Panc1 (cell line): ENCODE measurements at regions not wholly inside any gene's neighbourhood (a gene's known extent, or its start where the extent isn't known, plus 50 kb on each side); places are given as distances from the start of the nearest gene placed in this dataset.

Experiments used
- ATAC-seq: fragments of 200-7000 bp; cut with Tn5 transposase; 2 replicates; pipeline ENCODE4 v1.9.1; 2020; ENCODE audit warnings: mild to moderate bottlenecking, moderate library complexity
- BruUV-seq: library from RNA; stranded (reverse); fragments of 400-500 nt; replicated peaks from 2 replicates; lab custom pipeline; 2021; lab: Mats Ljungman, UMichigan
- CTCF ChIA-PET: fragments of 300-600 bp; sonication (Branson Sonifier 250); formaldehyde crosslinking; loops from one replicate; lab custom pipeline; 2022; ENCODE audit warnings: antibody characterized with exemption; lab: Charles Lee
- POLR2A ChIA-PET: fragments of 300-600 bp; sonication (Branson Sonifier 250); formaldehyde crosslinking; loops from one replicate; lab custom pipeline; 2022; ENCODE audit warnings: antibody characterized with exemption; lab: Charles Lee
- DNase-seq: peaks from one replicate; pipeline ENCODE4 v3.0.0-alpha.2; 2010; ENCODE audit warnings: low read depth, low spot score
- H3K27ac ChIP-seq: 2 replicates; pipeline ENCODE4 v1.5.1; 2011; ENCODE audit warnings: mild to moderate bottlenecking, low read length, inconsistent platforms
- H3K27me3 ChIP-seq: fragments of 200-500 bp; sonication (Bioruptor generic); 2 replicates; pipeline ENCODE4 v1.6.0; 2014; ENCODE audit warnings: low read length, inconsistent platforms; ENCODE audit not compliant: control insufficient read depth, insufficient read depth
- H3K36me3 ChIP-seq: fragments of 200-500 bp; sonication (Bioruptor generic); 2 replicates; pipeline ENCODE4 v1.5.1; 2014; ENCODE audit warnings: inconsistent platforms, mild to moderate bottlenecking, low read length, moderate library complexity; ENCODE audit not compliant: control insufficient read depth, insufficient read depth
- H3K4me1 ChIP-seq: 2 replicates; pipeline ENCODE4 v1.5.1; 2011; ENCODE audit warnings: inconsistent platforms, mild to moderate bottlenecking, low read length, moderate library complexity; ENCODE audit not compliant: control insufficient read depth, insufficient read depth
- H3K4me3 ChIP-seq, 2 experiments: 2 replicates each; pipeline ENCODE4 v1.5.1; 2011 to 2012; ENCODE audit warnings: low read depth in 2 of 2, low read length in 2 of 2, mild to moderate bottlenecking in 2 of 2, inconsistent platforms in 1 of 2, moderate library complexity in 1 of 2
- H3K9me3 ChIP-seq: fragments of 200-500 bp; sonication (Bioruptor generic); 2 replicates; pipeline ENCODE4 v1.5.1; 2014; ENCODE audit warnings: low read depth, mild to moderate bottlenecking, inconsistent platforms, low read length, moderate library complexity; ENCODE audit not compliant: control insufficient read depth, insufficient read depth
- POLR2AphosphoS5 ChIP-seq: IDR thresholded peaks from 2 replicates; pipeline ENCODE4 v1.6.1; 2012; ENCODE audit warnings: mild to moderate bottlenecking, low read depth, low read length, moderate library complexity
- REST ChIP-seq, 2 experiments: IDR thresholded peaks; 2 replicates each; pipeline ENCODE4 v1.6.1; 2011 to 2012; ENCODE audit warnings: low read depth in 2 of 2, control low read depth in 1 of 2, low read length in 1 of 2, mild to moderate bottlenecking in 1 of 2, moderate library complexity in 1 of 2; ENCODE audit not compliant: insufficient read depth in 1 of 2
- SIN3A ChIP-seq: IDR thresholded peaks from 2 replicates; pipeline ENCODE4 v1.6.1; 2012; ENCODE audit warnings: low read depth, mild to moderate bottlenecking, low read length, moderate library complexity, borderline replicate concordance; ENCODE audit not compliant: insufficient read depth
- TCF7L2 ChIP-seq: IDR thresholded peaks from 2 replicates; pipeline ENCODE4 v1.6.1; 2011; ENCODE audit warnings: mild to moderate bottlenecking, low read depth, low read length, inconsistent platforms
- in situ Hi-C: cut with HindIII; loops from 2 replicates; pipeline ENCODE4 v1.10.0; 2016; ENCODE audit warnings: low sequenced_read_pairs, low pct_unique_long_range_greater_than_20kb
- intact Hi-C: fragments of 100-400 bp; cut with micrococcal nuclease; formaldehyde crosslinking; loops from one replicate; pipeline ENCODE4 v1.10.0; 2022; ENCODE audit not compliant: unreplicated experiment
- TF ChIP-seq, protein P1 (sequence below): fragments of 450-650 bp; IDR thresholded peaks from 2 replicates; pipeline ENCODE4 v1.5.1; 2017; ENCODE audit warnings: mild to moderate bottlenecking

GRCh38 chrX:9310616-9311015 is 154.2 kb upstream of the TBL1X start:
- no TSS peak for BruUV-seq
- H3K9me3 ChIP-seq = no peaks in the 10 kb centered on the region
- no peaks in the 10 kb centered on the region for H3K36me3 ChIP-seq
- no peak for DNase-seq
- H3K4me1 ChIP-seq = no peaks in the 10 kb centered on the region
- ChIA-PET POLR2A (no interaction called here), CTCF (no interaction called here)
- TF ChIP-seq, protein P1, sequence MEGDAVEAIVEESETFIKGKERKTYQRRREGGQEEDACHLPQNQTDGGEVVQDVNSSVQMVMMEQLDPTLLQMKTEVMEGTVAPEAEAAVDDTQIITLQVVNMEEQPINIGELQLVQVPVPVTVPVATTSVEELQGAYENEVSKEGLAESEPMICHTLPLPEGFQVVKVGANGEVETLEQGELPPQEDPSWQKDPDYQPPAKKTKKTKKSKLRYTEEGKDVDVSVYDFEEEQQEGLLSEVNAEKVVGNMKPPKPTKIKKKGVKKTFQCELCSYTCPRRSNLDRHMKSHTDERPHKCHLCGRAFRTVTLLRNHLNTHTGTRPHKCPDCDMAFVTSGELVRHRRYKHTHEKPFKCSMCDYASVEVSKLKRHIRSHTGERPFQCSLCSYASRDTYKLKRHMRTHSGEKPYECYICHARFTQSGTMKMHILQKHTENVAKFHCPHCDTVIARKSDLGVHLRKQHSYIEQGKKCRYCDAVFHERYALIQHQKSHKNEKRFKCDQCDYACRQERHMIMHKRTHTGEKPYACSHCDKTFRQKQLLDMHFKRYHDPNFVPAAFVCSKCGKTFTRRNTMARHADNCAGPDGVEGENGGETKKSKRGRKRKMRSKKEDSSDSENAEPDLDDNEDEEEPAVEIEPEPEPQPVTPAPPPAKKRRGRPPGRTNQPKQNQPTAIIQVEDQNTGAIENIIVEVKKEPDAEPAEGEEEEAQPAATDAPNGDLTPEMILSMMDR = no peak
- no peak for TF ChIP-seq POLR2AphosphoS5
- TF ChIP-seq SIN3A = no peak
- TF ChIP-seq TCF7L2 = no peak
- TF ChIP-seq REST (IDR thresholded peaks at IDR 0.05; ENCODE audit: insufficient read depth in 1 of 2, low read depth in 2 of 2, low read length in 1 of 2) = no peak
- no peaks in the 10 kb centered on the region for H3K27me3 ChIP-seq
- intact Hi-C loops = no loop called here
- ATAC-seq = no peak
- no peak overlapping the region for H3K27ac ChIP-seq
- H3K4me3 ChIP-seq = no peak overlapping the region
- in situ Hi-C loops = no loop called here

DNA sequence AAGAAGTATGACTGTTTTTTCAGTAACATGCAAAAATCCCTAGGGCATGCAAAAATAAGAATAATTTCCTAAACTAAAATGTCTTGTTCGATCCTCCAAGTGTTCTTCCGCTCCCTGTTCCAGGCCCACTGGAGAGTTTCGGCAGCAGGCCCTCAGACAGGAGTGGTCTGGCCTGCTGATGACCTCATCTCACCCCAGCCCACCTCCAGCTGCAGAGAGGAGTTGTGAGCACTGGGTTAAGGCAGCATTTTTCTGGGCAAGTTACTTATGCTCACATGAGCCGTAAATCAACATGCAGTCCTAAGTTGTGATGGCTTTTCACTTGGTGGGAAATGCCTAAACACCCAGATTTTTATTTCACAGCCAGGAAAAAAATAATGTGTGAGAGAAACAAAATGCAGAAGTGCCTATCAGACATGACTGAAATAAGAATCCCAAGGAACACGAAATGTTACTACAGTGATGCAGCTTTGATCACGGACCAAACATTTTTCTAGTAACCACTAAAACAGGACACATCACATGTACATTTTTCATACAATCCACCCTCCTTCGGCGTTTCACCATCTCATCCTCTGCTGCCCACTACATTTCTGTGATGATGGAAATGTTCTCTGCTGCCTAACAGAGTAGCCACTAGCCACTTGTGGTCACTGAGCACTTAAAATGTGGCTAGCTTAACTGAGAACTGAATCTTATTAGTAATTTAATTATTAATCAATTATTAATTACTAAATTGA is 153.3 kb upstream of the TBL1X start:
- H3K36me3 ChIP-seq = no peaks in the 10 kb centered on the region
- H3K4me1 ChIP-seq = no peaks in the 10 kb centered on the region
- H3K27me3 ChIP-seq = no peaks in the 10 kb centered on the region
- intact Hi-C loops = no loop called here
- ATAC-seq = no peak
- in situ Hi-C loops = no loop called here
- TF ChIP-seq, protein P1 = no peak
- no peak overlapping the region for H3K27ac ChIP-seq
- CTCF ChIA-PET = no interaction called here
- no peaks in the 10 kb centered on the region for H3K9me3 ChIP-seq
- H3K4me3 ChIP-seq = no peak overlapping the region
- no TSS peak for BruUV-seq
- DNase-seq = no peak
- POLR2A ChIA-PET = no interaction called here
